ENCODE measurements at regions not wholly inside any gene's neighbourhood (a gene's known extent, or its start where the extent isn't known, plus 50 kb on each side); places are given as distances from the start of the nearest gene placed in this dataset.

DNA sequence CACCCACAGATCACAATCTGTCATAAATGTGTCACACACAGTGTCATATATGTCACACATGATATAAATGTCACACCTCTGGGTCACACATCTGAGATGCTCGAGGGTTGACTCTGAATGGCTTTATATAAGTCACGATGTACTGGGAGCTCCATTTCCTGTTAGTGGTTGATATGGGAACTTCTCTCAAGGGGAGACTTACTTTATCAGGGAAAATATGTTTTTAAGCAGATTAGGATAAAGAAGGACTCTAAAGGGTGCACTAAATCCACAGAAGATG is 83.9 kb upstream of the MEF2A start:
- CTCF ChIA-PET: interaction anchor here (0.7 kb wide), 1 partner anchor 130 kb away, joined by 3 read pairs; no protein-coding TSS in a partner anchor
- no peak for TF ChIP-seq ZNF530 (tag by site-specific recombination; IDR thresholded peaks at IDR 0.05; ENCODE audit: low read depth)
- no peak for TF ChIP-seq KLF7 (tag by site-specific recombination; IDR thresholded peaks at IDR 0.05; ENCODE audit: borderline replicate concordance)
- TF ChIP-seq KLF1 (tag by site-specific recombination; IDR thresholded peaks at IDR 0.05): no peak
- no peak for TF ChIP-seq ZNF654 (tag by site-specific recombination; IDR thresholded peaks at IDR 0.05; ENCODE audit: low read depth)
- TF ChIP-seq ZNF211 (tag by site-specific recombination; IDR thresholded peaks at IDR 0.05; ENCODE audit: low read depth): no peak
- no peak for TF ChIP-seq ZFHX2 (tag by site-specific recombination; conservative IDR thresholded peaks at IDR 0.05)
- TF ChIP-seq, protein P1, sequence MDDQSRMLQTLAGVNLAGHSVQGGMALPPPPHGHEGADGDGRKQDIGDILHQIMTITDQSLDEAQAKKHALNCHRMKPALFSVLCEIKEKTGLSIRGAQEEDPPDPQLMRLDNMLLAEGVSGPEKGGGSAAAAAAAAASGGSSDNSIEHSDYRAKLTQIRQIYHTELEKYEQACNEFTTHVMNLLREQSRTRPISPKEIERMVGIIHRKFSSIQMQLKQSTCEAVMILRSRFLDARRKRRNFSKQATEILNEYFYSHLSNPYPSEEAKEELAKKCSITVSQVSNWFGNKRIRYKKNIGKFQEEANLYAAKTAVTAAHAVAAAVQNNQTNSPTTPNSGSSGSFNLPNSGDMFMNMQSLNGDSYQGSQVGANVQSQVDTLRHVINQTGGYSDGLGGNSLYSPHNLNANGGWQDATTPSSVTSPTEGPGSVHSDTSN (CRISPR knock-in tag; IDR thresholded peaks at IDR 0.05): no peak
- no peak for TF ChIP-seq ZNF585B (tag by site-specific recombination; IDR thresholded peaks at IDR 0.05)
- no peak for TF ChIP-seq ZNF529 (tag by site-specific recombination; IDR thresholded peaks at IDR 0.05; ENCODE audit: insufficient replicate concordance)
- TF ChIP-seq, protein P2, sequence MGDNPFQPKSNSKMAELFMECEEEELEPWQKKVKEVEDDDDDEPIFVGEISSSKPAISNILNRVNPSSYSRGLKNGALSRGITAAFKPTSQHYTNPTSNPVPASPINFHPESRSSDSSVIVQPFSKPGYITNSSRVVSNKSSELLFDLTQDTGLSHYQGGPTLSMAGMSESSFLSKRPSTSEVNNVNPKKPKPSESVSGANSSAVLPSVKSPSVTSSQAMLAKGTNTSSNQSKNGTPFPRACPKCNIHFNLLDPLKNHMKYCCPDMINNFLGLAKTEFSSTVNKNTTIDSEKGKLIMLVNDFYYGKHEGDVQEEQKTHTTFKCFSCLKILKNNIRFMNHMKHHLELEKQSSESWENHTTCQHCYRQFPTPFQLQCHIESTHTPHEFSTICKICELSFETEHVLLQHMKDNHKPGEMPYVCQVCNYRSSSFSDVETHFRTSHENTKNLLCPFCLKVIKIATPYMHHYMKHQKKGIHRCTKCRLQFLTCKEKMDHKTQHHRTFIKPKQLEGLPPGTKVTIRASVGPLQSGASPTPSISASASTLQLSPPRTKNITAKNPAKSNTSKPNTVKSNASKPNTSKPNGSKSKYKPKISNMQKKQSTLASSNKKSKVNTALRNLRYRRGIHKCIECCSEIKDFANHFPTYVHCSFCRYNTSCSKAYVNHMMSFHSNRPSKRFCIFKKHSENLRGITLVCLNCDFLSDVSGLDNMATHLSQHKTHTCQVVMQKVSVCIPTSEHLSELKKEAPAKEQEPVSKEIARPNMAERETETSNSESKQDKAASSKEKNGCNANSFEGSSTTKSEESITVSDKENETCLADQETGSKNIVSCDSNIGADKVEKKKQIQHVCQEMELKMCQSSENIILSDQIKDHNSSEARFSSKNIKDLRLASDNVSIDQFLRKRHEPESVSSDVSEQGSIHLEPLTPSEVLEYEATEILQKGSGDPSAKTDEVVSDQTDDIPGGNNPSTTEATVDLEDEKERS (tag by site-specific recombination; IDR thresholded peaks at IDR 0.05): no peak
- TF ChIP-seq ZNF324 (tag by site-specific recombination; IDR thresholded peaks at IDR 0.05): no peak
- TF ChIP-seq, protein P3, sequence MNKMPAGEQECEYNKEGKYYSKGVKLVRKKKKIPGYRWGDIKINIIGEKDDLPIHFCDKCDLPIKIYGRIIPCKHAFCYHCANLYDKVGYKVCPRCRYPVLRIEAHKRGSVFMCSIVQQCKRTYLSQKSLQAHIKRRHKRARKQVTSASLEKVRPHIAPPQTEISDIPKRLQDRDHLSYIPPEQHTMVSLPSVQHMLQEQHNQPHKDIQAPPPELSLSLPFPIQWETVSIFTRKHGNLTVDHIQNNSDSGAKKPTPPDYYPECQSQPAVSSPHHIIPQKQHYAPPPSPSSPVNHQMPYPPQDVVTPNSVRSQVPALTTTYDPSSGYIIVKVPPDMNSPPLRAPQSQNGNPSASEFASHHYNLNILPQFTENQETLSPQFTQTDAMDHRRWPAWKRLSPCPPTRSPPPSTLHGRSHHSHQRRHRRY (tag by site-specific recombination; IDR thresholded peaks at IDR 0.05): no peak
- Histone ChIP-seq H3K9me3 (ENCODE audit: control insufficient read depth, insufficient read depth, low read depth, low read length) (no peaks in the 10 kb centered on the region), H3K27ac (ENCODE audit: extremely low read depth, low read depth, low read length) (no peak overlapping the region), H3K36me3 (ENCODE audit: control insufficient read depth in 2 of 2, insufficient read depth in 1 of 2, low read length in 2 of 2) (no peaks in the 10 kb centered on the region), H3K4me1 (ENCODE audit: control insufficient read depth, insufficient read depth, low read length) (peaks cover under 1% of the 10 kb centered on the region; the same call in 1 of the 2 replicates), H3K4me3 (ENCODE audit: low read depth, low read length) (no peak overlapping the region)
- POLR2A ChIA-PET: interaction anchor here (0.8 kb wide), 1 partner anchor 84 kb away, joined by 3 read pairs; no protein-coding TSS in a partner anchor

DNA sequence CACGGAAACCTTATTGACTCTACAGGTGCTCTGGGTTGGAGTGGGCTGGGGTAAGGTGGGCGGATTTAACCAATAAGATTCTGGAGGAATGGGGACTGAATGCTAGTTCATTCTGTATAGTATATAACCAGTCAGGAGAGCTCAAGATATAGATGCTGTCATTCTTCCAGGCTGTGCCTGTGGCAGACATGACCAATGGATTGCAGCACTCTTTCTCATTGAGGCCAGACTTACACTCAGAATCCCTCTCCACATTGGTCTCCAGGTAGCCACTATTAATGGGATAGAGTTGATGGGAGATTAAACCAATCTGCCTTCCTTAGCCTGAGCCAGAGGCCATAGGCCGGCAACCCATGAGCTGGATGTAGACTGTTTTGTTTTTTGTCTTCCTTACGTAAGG is 82.8 kb upstream of the MEF2A start:
- ChIA-PET POLR2A (no interaction called here), CTCF (no interaction called here)
- Histone ChIP-seq H3K4me3 (ENCODE audit: low read depth, low read length) (no peak overlapping the region), H3K36me3 (ENCODE audit: control insufficient read depth in 2 of 2, insufficient read depth in 1 of 2, low read length in 2 of 2) (no peaks in the 10 kb centered on the region), H3K9me3 (ENCODE audit: control insufficient read depth, insufficient read depth, low read depth, low read length) (no peaks in the 10 kb centered on the region), H3K4me1 (ENCODE audit: control insufficient read depth, insufficient read depth, low read length) (peaks cover 3% of the 10 kb centered on the region; the same call in 1 of the 2 replicates), H3K27ac (ENCODE audit: extremely low read depth, low read depth, low read length) (no peak overlapping the region)
- TF ChIP-seq ZNF416 (tag by site-specific recombination; IDR thresholded peaks at IDR 0.05): no peak
- no peak for TF ChIP-seq ZNF529 (tag by site-specific recombination; IDR thresholded peaks at IDR 0.05; ENCODE audit: insufficient replicate concordance)
- peak; percentile 87; the same call in 1 of the 2 replicates for TF ChIP-seq ZNF23 (tag by site-specific recombination; IDR thresholded peaks at IDR 0.05; ENCODE audit: borderline replicate concordance)
- TF ChIP-seq SP2 (tag by site-specific recombination; IDR thresholded peaks at IDR 0.05): no peak
- no peak for TF ChIP-seq WT1 (tag by site-specific recombination; IDR thresholded peaks at IDR 0.05)
- peak; percentile 82 for TF ChIP-seq ZBTB17 (tag by site-specific recombination; IDR thresholded peaks at IDR 0.05)
- TF ChIP-seq ZNF146 (tag by site-specific recombination; IDR thresholded peaks at IDR 0.05): no peak
- no peak for TF ChIP-seq SCRT2 (tag by site-specific recombination; IDR thresholded peaks at IDR 0.05)
- no peak for TF ChIP-seq ZNF324 (tag by site-specific recombination; IDR thresholded peaks at IDR 0.05)
- TF ChIP-seq, protein P4, sequence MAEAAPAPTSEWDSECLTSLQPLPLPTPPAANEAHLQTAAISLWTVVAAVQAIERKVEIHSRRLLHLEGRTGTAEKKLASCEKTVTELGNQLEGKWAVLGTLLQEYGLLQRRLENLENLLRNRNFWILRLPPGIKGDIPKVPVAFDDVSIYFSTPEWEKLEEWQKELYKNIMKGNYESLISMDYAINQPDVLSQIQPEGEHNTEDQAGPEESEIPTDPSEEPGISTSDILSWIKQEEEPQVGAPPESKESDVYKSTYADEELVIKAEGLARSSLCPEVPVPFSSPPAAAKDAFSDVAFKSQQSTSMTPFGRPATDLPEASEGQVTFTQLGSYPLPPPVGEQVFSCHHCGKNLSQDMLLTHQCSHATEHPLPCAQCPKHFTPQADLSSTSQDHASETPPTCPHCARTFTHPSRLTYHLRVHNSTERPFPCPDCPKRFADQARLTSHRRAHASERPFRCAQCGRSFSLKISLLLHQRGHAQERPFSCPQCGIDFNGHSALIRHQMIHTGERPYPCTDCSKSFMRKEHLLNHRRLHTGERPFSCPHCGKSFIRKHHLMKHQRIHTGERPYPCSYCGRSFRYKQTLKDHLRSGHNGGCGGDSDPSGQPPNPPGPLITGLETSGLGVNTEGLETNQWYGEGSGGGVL (tag by site-specific recombination; IDR thresholded peaks at IDR 0.05): no peak
- TF ChIP-seq, protein P5, sequence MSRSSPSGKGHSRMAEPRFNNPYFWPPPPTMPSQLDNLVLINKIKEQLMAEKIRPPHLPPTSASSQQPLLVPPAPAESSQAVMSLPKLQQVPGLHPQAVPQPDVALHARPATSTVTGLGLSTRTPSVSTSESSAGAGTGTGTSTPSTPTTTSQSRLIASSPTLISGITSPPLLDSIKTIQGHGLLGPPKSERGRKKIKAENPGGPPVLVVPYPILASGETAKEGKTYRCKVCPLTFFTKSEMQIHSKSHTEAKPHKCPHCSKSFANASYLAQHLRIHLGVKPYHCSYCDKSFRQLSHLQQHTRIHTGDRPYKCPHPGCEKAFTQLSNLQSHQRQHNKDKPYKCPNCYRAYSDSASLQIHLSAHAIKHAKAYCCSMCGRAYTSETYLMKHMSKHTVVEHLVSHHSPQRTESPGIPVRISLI (tag by site-specific recombination; IDR thresholded peaks at IDR 0.05): no peak
- TF ChIP-seq ZNF302 (tag by site-specific recombination; IDR thresholded peaks at IDR 0.05; ENCODE audit: low read depth): no peak
- TF ChIP-seq ZNF24 (tag by site-specific recombination; IDR thresholded peaks at IDR 0.05): no peak

Measured in HEK293 (cell line).